ENCODE measurements at regions not wholly inside any gene's neighbourhood (a gene's known extent, or its start where the extent isn't known, plus 50 kb on each side); places are given as distances from the start of the nearest gene placed in this dataset.
A peak's percentile ranks its signal among the peaks of the same experiment; 100 is the strongest.

DNA sequence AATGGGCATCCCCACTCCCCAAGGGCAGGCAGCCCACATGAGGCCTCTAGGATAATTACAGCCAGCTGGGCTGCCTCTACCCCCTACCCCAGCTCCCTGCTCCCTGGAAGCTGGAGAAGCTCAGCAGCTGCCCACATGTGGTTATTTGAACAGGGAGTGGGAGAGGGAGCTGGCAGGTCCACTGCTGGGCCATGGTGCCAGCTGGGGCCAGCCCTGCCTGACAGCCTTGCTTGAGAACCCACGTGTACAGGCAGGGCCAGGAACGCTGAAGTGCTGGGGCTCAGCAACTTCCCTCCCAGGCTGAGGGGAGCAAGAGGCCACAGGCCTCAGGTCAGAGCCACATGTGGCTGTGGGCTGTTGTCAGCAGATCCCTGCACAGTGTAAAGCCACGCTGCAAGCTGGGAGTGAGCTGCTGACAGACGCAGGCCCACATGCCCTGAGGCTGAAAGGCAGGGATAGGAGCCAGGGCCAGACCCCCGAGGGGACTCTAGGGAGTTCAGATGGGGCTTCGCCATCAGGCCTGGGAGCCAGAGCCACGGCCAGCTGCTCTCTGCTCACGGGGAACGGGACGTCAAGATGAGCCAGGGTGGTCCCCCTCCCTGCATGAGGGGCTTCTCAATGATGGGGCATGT is 129.0 kb downstream of the SYF2 start:
- no peak for DNase-seq

GRCh38 chr1:25100151-25100833 is 132.0 kb downstream of the SYF2 start:
- DNase-seq: no peak

DNA sequence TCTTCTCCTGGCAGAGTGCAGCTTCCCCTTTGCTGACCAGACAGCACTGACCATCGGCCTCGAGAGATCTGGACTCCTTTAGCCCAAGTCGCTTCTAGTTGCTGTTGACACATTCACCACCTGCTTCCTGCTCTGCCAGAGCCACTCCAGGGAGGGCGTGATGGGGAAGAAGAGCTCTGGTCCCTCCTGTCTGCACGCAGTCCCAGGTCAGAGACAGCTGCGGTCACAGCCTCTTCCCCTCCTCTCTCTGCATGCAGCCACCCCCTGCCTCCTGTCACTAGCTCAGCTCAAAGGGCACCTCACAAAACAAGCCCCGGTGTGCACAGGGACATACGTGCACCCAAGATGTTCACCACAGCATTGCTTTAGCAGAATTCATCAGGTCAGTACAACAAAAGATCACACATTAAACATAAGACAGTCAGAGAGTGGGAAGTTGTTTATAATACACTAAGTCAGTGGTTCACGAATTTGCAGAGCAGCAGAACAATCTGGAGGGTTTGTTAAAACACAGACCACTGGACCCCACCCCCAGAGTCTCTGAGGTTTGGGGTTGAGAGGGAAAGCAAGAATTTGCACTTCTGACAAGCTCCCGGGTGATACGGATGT is 132.9 kb downstream of the SYF2 start:
- peak; percentile 53 for DNase-seq

DNA sequence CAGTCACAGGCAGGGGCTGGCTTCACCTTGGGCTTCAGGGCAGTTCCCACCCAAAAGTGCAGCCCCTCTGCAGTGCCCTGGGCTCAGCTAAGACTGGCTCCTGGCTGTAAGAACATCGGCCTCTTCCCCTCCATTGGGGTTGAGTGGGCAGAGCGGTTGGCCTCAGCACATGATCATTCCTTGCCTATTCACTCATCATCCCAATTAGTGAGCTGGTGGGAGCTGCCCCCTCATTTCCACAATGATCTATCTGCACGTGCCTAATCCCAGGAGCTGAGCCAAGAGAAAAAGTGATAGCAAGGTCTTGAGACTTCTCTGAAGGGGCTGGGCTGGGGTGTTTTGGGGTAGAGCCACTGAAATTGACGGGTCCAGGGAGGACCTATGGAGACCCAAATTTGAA is 133.6 kb downstream of the SYF2 start:
- DNase-seq: no peak

DNA sequence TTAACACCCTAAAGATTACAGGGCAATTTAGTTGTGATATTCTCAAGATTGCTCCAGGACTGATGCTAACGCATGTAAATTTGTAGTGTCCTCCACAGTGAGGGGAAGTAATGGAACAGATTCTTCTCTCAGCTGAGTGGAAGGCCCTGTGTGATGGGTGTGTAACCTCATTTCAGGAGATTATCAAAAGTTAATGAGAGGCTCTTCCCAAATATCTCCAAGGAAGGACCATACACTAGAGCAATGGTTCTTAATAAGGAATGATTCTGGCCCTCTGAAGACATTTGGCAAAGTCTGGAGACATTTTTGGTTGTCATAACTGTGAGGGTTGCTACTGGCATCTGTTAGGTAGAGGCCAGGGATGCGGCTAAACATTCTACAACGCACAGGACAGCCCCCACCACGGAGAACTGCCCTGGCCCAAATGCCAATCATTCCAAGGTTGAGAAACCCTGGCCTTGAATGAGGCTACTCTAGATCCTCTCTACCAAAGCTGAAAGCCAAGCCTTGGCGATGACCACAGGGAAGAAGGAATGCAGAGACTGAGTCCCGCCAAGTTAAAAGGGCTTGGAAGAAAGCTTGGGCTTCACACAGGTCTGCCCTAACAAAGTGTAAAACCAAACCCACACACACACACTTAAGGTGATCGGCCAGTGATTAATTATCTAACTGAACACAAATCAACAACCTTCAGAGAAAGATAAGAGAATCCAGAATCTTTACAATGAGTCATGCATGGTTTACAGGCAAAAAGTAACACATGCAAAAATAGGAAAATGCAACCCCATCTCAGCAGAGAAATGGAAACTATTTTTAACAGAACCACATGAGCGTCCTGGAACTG is 135.8 kb downstream of the SYF2 start:
- DNase-seq: no peak

DNA sequence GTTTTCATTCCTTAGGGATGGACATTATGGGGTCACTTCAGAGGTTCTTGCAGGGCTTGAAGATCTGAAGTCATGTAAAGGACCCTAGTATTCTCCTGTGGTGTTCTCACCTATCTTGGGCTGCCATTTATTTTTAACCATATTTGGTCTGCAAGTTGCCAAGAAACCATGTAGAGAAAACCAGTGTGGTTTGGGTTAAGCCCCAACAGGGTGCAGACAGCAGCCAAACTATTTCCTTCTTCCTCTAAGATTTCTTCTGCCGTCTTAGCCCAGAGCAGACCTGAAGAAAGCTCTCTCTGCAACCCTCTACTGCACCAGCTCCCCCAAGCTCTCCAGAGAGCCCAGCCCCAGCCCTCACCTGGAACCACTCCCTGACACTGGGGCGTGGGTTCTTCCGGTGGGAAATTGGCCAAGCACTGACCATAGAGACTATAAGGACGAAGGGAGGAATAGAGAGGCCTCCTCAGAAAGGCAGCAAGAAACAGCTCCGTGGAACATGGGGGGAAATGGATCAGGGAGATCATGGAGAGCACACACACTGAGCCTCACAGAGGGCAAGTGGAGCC is 136.6 kb downstream of the SYF2 start:
- DNase-seq: peak; percentile 45

DNA sequence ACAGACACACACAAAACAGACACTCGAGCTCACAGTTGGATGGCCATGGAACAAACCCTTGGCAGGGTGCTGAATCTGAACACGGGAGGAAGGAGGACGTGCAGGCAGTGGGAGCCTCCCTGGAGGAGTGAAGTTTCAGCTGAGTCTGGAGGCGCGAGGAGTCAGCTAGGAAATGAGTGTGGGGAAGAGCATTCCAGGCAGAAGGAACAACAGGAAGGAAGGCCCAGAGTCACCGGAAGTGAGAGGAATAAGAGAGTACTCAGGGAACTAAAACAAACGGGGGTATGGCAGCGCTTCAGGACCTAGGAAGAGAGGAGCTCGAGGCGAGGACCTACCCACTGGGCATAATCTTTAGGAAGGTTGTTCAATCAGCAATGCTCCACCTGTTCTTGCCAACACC is 137.3 kb downstream of the SYF2 start:
- no peak for DNase-seq

GRCh38 chr1:25094229-25094628 is 138.1 kb downstream of the SYF2 start:
- no peak for DNase-seq

GRCh38 chr1:25091658-25092057 is 140.6 kb downstream of the SYF2 start:
- DNase-seq: no peak

GRCh38 chr1:25090707-25091422 is 141.4 kb downstream of the SYF2 start:
- no peak for DNase-seq

GRCh38 chr1:25089772-25090171 is 142.5 kb downstream of the SYF2 start:
- DNase-seq: no peak

DNA sequence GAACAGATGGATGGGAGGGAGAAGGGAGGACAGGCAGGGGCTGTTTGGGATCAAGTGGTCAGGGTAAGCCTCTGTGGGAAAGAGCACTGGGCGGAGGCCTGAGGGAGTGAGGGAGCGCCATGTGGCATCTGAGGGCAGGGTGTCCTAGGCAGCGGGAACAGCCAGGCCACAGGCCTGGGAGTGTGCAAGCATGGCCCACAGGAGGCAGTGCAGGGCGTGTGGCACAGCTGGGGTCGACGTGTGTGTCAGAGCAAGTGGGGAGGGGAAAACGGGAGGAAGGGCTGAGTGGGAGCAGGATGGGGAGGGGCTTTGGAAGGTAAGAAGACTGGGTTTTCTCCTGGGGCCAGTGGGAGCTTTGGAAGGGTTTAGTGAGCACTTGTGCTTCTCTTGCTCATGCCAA is 143.4 kb downstream of the SYF2 start:
- no peak for DNase-seq

DNA sequence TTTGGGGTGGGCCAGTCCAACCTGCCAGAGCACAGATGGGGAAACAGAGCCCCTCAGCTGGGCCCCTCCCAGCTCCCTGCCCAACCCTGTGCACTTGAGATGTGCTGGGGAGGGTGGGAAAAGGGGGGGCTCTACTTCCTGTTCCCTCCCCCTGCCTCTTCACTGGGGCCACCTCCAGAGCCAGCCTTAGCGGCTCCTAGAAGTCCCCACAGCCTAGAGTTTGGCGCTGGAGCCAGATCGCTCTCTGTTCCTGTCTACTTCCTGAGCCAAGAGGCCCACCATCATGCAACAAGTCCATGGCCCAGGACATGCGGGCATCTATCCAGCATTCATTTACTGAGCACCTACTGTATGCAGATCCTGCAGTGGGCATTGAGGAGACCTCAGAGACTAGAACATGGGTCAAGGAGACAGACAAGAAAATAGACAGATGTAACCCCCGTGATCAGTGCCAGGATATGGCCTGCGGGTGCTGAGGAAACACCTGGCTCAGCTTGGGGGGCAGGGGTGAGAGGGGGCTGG is 144.1 kb downstream of the SYF2 start:
- DNase-seq: no peak

DNA sequence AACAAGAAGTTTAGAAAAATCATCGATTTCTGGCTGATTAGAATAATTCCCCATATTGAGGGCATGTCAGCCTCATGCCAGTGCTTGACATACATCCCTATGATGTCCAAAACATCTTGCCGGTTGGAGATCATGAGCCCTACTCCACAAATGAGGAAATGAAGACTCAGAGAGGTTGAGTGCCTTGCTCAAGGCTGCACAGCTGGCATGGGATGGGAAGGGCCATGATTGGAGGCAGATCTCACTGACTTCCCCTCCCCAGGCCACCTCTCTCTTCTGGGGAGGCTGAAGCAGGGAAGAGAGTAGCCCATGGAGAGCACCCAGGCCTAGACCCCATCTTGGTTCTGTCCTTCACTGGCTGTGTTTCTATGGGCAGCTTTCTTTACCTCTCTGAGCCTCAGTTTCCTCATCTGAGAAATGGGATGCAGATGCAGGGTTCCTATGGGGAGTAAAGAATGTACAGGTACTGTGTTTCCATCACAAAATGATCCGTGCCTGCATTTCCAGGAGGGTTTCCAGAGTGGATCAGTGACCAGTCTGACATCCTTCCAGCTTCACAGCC is 145.7 kb downstream of the SYF2 start:
- DNase-seq: no peak

GRCh38 chr1:25084407-25084806 is 147.9 kb downstream of the SYF2 start:
- no peak for DNase-seq

DNA sequence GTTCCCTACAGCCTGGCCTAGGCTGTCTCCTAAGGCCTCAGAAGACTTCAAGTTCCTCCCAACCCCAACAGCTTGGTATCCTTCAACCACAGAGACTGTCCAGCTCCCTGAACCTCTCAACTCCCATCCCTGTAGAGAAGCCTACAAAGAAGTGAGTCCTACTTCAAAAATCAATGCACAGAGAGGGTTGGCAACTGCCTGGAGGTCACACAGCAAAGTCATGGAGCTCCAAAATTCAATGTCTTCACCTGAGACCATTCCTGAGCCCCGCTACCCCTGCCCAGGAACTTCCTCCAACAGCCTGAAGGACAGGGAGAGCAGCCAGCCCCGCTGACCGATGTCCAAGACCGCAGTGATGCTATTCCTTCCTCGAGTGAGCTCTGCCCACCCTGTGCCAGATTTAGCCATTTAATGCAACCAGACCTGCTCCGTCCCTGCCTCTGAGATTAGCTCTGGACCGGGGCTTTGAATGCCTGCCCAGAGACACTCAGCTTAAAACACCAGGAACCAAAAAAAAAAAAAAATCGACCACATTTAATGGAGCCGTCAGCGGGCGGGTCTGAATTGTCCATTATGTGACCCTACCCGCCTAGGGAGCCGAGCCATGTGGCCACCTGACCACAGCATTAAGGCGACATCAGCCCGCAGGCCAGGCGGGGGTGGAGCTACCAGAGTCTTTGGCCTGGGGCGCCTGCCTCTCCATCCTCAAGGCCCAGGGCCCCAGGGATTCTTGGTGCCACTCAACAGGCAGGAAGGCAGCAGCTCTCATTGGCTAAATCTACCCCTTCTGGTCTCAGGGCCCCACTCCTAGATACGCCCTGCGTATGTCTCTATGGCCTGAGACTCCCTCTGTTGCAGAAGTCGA is 148.6 kb downstream of the SYF2 start:
- no peak for DNase-seq

- no peak for DNase-seq
Observed at GRCh38 chr1:25082995-25083394, 149.3 kb downstream of the SYF2 start.

DNA sequence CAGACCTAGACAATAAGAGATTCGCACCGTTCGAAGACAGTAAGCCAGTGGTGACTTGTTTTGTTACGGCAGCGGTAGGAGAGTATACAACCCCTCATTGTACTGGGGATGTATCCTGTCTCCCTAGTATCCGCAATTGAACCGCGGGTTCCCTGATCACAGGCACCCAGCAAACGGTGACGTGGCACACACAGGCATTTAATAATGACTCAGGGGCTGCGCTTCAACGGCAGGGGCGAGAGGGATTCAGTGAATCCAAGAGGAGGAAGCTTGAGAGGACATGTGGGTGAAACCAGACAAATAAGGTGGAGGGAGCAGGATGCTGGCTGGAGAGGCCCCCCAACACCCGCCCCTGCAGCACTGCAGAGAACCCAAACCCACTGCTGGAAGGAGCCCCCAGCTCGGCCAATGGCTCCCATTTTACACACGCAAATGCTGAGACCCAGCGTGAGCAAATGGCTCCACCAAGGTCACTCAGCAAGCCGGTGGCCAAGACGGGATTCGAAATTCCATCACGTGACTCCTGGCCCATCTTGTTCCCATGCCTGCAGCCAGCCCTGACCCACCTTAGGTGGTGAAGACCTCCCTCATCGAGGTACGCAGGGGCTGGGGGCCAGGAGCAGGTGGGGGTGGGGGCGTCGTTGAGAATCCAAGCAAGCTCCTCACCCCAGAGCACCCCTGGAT is 149.9 kb downstream of the SYF2 start:
- no peak for DNase-seq

GRCh38 chr1:25081496-25081895 is 150.8 kb downstream of the SYF2 start:
- DNase-seq: no peak
